HEK293T (cell line): ENCODE measurements at regions not wholly inside any gene's neighbourhood (a gene's known extent, or its start where the extent isn't known, plus 50 kb on each side); places are given as distances from the start of the nearest gene placed in this dataset.

Experiments used
- ARNT ChIP-seq: fragments of 450-650 bp; IDR thresholded peaks from 2 replicates; pipeline ENCODE4 v1.6.1; 2017; ENCODE audit warnings: mild to moderate bottlenecking
- CTBP1 ChIP-seq: fragments of 450-650 bp; IDR thresholded peaks from 2 replicates; pipeline ENCODE4 v1.6.1; 2016; ENCODE audit warnings: borderline replicate concordance
- ELF4 ChIP-seq: fragments of 450-650 bp; IDR thresholded peaks from 2 replicates; pipeline ENCODE4 v1.6.1; 2017; ENCODE audit warnings: antibody characterized with exemption
- FOXA1 ChIP-seq: fragments of 450-650 bp; IDR thresholded peaks from 2 replicates; pipeline ENCODE4 v1.6.1; 2016; ENCODE audit warnings: mild to moderate bottlenecking
- FOXM1 ChIP-seq: fragments of 450-650 bp; IDR thresholded peaks from 2 replicates; pipeline ENCODE4 v1.6.1; 2017; ENCODE audit warnings: mild to moderate bottlenecking, borderline replicate concordance
- LEF1 ChIP-seq: fragments of 450-650 bp; IDR thresholded peaks from 2 replicates; pipeline ENCODE4 v1.6.1; 2017; ENCODE audit warnings: mild to moderate bottlenecking, borderline replicate concordance
- NFRKB ChIP-seq: fragments of 450-650 bp; IDR thresholded peaks from 2 replicates; pipeline ENCODE4 v1.6.1; 2016; ENCODE audit warnings: mild to moderate bottlenecking, moderate library complexity
- SP1 ChIP-seq: fragments of 450-650 bp; IDR thresholded peaks from 2 replicates; pipeline ENCODE4 v1.6.1; 2017
- SUZ12 ChIP-seq: fragments of 450-650 bp; IDR thresholded peaks from 2 replicates; pipeline ENCODE4 v1.6.1; 2016; ENCODE audit warnings: mild to moderate bottlenecking

DNA sequence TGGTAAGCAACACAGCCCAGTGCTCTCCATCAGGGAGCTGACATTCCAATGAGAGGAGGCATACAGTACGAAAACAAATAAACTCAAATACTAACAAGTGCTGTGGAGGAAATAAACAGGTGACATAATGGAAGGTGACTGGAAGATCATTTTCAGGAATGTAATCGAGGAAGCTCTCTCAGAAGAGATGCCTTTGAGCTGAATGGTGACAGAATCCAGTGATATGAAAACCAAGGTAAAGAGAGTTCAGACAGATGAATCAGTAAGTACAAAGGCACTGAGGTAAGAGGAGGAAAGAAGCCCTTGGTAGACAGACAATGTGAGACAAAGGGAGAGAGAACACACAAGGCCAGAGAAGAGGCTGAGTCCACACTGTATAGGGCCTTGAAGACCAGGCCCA, 252.1 kb downstream of the LRATD1 start:
- TF ChIP-seq SUZ12 (no peak), SP1 (no peak), FOXM1 (no peak), CTBP1 (no peak), LEF1 (no peak), ARNT (no peak), ELF4 (no peak), FOXA1 (no peak), NFRKB (no peak)
